ENCODE measurements at regions not wholly inside any gene's neighbourhood (a gene's known extent, or its start where the extent isn't known, plus 50 kb on each side); places are given as distances from the start of the nearest gene placed in this dataset.

DNA sequence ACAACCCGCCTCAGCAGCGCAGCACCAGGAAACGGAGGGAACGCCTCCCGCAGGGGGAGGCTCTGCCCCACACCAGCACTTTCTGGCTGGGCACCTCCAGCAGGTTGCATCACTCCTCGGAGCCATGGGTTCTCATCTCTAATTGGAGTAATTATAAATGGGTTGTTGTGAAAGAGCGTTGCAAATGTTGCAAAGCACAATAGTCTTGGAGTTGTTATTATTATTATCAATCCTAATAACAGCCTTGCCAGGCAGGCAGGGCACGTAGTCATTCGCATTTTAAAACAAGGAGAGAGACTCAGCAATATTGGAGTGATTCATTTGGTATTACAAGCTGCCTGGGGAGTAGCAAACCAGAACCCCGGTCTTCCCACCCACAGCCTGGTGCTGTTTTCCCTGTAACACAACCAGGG lies 108.6 kb upstream of the GJB6 start:
- H3K36me3 ChIP-seq (replicated peaks in 1 of 2; ENCODE audit: control insufficient read depth in 1 of 2, insufficient read depth in 2 of 2, low read length in 2 of 2): no peaks in the 10 kb centered on the region
- H3K4me3 ChIP-seq (replicated peaks in 1 of 3; ENCODE audit: low read depth in 2 of 3, low read length in 3 of 3): no peak overlapping the region
- H3K9ac ChIP-seq (ENCODE audit: insufficient read depth, low read length, poor library complexity, severe bottlenecking): no peak overlapping the region
- intact Hi-C loops (cut with micrococcal nuclease): no loop called here
- Mint-ChIP-seq H3K4me3 (no peak overlapping the region), H3K9me3 (peaks cover 0 to 7% (median 2%) of the 10 kb centered on the region in 7 donors), H3K27me3 (ENCODE audit: low read depth in 3 of 3) (peaks cover 0 to 6% (median 1%) of the 10 kb centered on the region in 3 donors), H3K27ac (peak overlapping the region in 1 of 7 donors; percentile 65), H3K36me3 (peaks cover 3% of the 10 kb centered on the region in 2 donors), H3K4me1 (peaks cover 49% of the 10 kb centered on the region)
- DNase-seq: peak in 1 of 3 donors; percentile 10
- TF ChIP-seq CTCF (IDR thresholded peaks at IDR 0.05): no peak
- H3K4me1 ChIP-seq (ENCODE audit: control insufficient read depth in 1 of 2, insufficient read depth in 2 of 2, low read length in 2 of 2): peaks cover 46 to 51% of the 10 kb centered on the region in 2 donors
- no peak overlapping the region for H3K27ac ChIP-seq (ENCODE audit: low read depth in 1 of 2, low read length in 2 of 2)
- no peaks in the 10 kb centered on the region for H4K20me1 ChIP-seq (ENCODE audit: insufficient read depth, low read length)
- H3K9me3 ChIP-seq (replicated peaks in 1 of 2; ENCODE audit: control insufficient read depth in 1 of 2, insufficient read depth in 1 of 2, low read length in 2 of 2): no peaks in the 10 kb centered on the region
- H3K4me2 ChIP-seq (replicated peaks; ENCODE audit: extremely low read depth, low read length, poor library complexity, severe bottlenecking): no peak overlapping the region
- H3K79me2 ChIP-seq (ENCODE audit: insufficient read depth, low read length): no peaks in the 10 kb centered on the region
- H3K27me3 ChIP-seq (ENCODE audit: control insufficient read depth in 2 of 2, insufficient read depth in 2 of 2, low read length in 2 of 2): no peaks in the 10 kb centered on the region
- WGBS (ENCODE audit: insufficient coverage): 41% methylated on average over 4 of the region's 10 CpGs
- H2AFZ ChIP-seq (ENCODE audit: insufficient read depth, low read depth, low read length, poor library complexity, severe bottlenecking): no peak overlapping the region

DNA sequence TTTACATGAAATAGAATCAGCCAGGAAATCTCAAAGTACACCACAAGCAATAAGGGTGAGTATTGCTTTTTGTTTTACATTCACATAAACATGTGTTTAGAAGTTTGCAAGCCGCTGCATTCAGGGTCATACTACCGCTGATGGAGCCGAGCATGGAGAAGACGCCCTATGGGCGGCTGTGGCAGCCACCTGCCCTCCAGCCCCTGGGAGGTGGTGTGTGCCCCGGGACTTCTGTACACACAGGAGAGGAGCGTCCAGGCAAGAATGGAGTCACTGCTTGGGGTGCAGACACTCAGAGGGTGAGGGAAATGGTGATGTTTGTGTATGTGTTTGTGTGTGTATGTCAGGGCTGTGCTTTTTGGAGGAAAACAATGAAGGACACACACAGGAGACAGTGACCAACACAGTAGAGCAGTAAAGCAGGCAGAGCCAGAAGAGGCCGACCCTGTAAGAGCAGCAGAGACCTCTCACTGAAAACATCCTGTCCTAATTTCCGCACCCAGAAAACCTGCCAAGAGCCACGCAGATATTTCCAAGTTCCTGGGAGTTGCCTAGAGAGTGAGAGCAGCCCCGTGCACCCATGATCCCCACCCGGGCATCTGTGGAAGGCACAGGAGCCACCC lies 108.1 kb upstream of the GJB6 start:
- peak overlapping the region in 4 of 7 donors; percentile 38 to 78 (median 53) for H3K27ac Mint-ChIP-seq
- no peak overlapping the region for H3K4me3 ChIP-seq (replicated peaks in 1 of 3; ENCODE audit: low read depth in 2 of 3, low read length in 3 of 3)

More for the DNA sequence above, 108.1 kb upstream of the GJB6 start:
- no peak for TF ChIP-seq CTCF (IDR thresholded peaks at IDR 0.05)
- Histone ChIP-seq H3K36me3 (replicated peaks in 1 of 2; ENCODE audit: control insufficient read depth in 1 of 2, insufficient read depth in 2 of 2, low read length in 2 of 2) (no peaks in the 10 kb centered on the region), H3K79me2 (ENCODE audit: insufficient read depth, low read length) (no peaks in the 10 kb centered on the region), H3K9me3 (replicated peaks in 1 of 2; ENCODE audit: control insufficient read depth in 1 of 2, insufficient read depth in 1 of 2, low read length in 2 of 2) (no peaks in the 10 kb centered on the region), H3K27me3 (ENCODE audit: control insufficient read depth in 2 of 2, insufficient read depth in 2 of 2, low read length in 2 of 2) (no peaks in the 10 kb centered on the region), H2AFZ (ENCODE audit: insufficient read depth, low read depth, low read length, poor library complexity, severe bottlenecking) (no peak overlapping the region), H3K27ac (ENCODE audit: low read depth in 1 of 2, low read length in 2 of 2) (no peak overlapping the region), H4K20me1 (ENCODE audit: insufficient read depth, low read length) (no peaks in the 10 kb centered on the region), H3K9ac (ENCODE audit: insufficient read depth, low read length, poor library complexity, severe bottlenecking) (no peak overlapping the region), H3K4me2 (replicated peaks; ENCODE audit: extremely low read depth, low read length, poor library complexity, severe bottlenecking) (no peak overlapping the region), H3K4me1 (ENCODE audit: control insufficient read depth in 1 of 2, insufficient read depth in 2 of 2, low read length in 2 of 2) (peaks cover 46 to 51% of the 10 kb centered on the region in 2 donors)
- no peak for DNase-seq
- peaks cover 0 to 6% (median 1%) of the 10 kb centered on the region in 3 donors for H3K27me3 Mint-ChIP-seq (ENCODE audit: low read depth in 3 of 3)
- H3K4me3 Mint-ChIP-seq: no peak overlapping the region
- H3K4me1 Mint-ChIP-seq: peaks cover 49% of the 10 kb centered on the region
- H3K36me3 Mint-ChIP-seq: peaks cover 3% of the 10 kb centered on the region in 2 donors
- intact Hi-C loops (cut with micrococcal nuclease): no loop called here
- peaks cover 0 to 7% (median 2%) of the 10 kb centered on the region in 7 donors for H3K9me3 Mint-ChIP-seq
- 77% methylated on average over 8 of the region's 12 CpGs for WGBS (ENCODE audit: insufficient coverage)

Data from CD14-positive monocyte (primary cell).